ENCODE measurements at regions not wholly inside any gene's neighbourhood (a gene's known extent, or its start where the extent isn't known, plus 50 kb on each side); places are given as distances from the start of the nearest gene placed in this dataset.

DNA sequence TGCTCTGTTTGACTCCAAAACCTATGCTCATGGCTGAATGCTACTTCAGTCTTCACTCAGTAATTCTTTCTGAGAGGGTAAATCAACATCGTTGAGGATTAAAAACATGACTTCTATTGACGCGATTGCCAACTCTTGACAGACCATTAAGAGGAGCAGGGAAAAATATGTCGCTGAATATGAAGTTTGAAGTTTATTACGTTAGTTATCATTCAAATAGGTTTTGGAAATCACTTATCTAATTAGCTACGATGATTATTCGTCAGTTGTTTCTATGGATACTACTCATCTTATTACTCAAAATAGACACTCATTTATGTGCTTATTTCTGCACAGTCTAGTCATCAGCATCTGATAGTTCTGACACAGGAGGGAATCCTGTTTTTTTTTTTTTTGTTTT is 279.2 kb upstream of the TBL1XR1 start:
- no peak for TF ChIP-seq CTCF (conservative IDR thresholded peaks at IDR 0.05 in 1 of 2, IDR thresholded peaks at IDR 0.05 in 1 of 2; ENCODE audit: extremely low read depth in 1 of 2, insufficient read depth in 1 of 2, low read depth in 1 of 2, low read length in 2 of 2)
- no peak for TF ChIP-seq EZH2 (IDR thresholded peaks at IDR 0.05; ENCODE audit: borderline replicate concordance, low read length)

All from mammary epithelial cell (primary cell).